Stimulated activated CD4-positive, alpha-beta T cell treated with anti-CD3 and anti-CD28 coated beads, Interleukin-4, amount 100 ng/mL, for 4 hours (primary cell): ENCODE measurements at regions not wholly inside any gene's neighbourhood (a gene's known extent, or its start where the extent isn't known, plus 50 kb on each side); places are given as distances from the start of the nearest gene placed in this dataset.
"Not testable (repeated sequence)": the region's sequence is repeated elsewhere in the genome, so short reads cannot be mapped to it uniquely, and the experiment has no call there.

Experiments used
- DNase-seq, 2 experiments: peaks; one replicate each; pipeline ENCODE4 v3.0.0-alpha.2; 2020

DNA sequence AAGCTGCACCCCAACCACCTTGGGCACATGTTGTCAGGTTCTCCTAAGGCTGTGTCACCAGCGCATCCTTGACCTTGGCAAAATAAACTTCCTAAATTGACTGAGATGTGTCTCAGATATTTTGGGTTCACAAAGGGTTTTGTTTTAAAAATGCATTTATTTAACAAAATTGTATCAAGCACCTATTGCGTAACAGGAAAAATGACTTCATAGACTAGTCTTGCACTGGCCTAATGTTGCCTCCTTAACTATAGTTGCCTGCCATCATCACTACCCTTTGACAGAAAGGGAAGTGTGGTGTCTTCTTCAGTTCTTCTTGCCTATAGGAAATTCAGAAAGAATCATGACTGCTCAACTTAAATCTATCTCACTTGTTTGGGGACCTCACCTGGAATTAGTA lies 374.2 kb downstream of the SH2D1A start:
- no peak for DNase-seq

DNA sequence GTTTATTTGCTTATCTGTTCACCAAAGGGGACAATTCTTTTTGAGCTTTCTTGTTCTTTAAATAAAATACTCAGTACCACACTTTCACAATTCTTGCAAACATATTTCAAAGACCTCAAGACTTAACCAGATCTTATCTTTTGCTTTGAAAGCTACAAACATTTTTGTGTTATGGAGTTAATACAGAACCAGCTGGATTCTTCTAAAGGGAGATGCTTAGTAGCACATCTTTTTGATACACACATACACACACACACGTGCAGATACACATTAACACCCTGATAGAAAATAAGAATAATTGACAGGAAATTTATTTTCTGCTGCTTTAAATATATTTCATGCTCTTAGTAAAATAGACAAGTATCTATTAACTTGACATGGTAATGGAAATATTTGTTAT lies 379.1 kb downstream of the SH2D1A start:
- DNase-seq, result no peak

DNA sequence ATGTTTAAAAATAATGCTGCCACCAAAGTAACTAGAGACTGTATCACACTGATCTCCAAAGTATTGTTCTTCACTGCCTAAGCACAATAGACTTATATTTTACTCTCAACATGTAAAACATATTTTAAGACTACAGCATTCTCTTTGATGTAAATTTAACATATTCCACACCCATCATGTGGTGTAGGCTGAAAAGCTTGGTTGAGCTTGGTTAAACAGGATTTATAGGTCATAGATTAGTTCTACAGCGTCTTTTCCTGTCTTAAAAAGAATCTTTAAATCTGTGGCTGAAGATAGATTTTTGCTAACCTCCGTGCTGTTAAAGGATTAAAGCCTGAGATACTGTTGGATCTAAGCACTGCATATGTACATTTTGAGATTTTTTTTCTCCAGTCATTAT lies 379.9 kb downstream of the SH2D1A start:
- no peak for DNase-seq

DNA sequence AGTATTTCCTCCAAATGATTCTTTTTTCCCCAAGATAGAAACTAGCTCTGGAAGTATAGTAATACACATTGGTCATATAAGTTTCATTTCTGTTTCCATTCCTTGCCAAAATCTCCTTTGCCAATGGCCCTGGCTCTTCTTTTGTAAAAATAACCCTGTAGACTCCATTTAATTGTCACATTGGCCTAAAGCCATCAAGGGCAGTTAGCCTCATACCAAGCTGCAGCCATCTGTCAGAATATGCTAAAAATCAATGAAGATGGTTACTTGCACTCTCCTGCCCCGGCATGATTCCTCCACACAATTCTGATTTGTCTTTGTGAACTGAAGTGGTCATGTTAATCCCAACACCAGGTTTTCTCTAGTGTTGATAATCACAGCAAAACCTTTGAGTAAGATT lies 380.5 kb downstream of the SH2D1A start:
- DNase-seq, result no peak

DNA sequence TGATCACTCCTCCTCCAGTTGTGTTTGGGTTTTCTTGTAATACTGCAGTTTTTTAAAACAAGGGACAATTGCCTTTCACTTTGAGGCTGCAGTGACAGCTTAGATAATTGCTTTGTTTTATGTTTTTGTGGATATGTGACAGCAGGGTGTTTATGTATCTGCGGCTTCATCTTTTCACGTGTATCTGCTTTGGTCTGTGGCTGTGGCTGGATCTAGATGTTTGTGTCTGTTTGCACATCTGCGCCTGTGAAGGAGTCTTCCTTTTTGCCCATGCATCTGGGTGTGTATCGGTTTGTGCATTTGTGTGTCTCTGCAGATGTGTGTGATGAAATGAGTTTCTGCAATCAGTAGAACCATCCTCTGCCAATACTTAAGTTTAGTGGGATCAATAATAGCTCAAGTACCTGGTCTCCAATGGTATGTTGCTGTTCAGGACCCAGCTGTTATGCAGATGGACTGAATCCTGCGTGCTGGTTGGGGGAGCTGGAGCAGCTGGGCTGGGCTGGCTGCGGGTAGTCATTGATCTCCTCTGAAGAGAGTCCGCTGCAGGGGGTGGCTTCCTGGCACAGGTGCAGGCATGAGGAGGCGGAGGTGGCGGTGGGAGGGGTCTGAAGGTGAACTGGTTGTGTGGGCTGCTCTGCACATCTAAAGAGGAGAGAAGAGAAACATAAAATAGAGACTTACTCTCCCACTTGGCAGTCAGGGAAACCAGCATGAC lies 390.3 kb downstream of the SH2D1A start:
- DNase-seq, result peak; percentile 23 to 61

DNA sequence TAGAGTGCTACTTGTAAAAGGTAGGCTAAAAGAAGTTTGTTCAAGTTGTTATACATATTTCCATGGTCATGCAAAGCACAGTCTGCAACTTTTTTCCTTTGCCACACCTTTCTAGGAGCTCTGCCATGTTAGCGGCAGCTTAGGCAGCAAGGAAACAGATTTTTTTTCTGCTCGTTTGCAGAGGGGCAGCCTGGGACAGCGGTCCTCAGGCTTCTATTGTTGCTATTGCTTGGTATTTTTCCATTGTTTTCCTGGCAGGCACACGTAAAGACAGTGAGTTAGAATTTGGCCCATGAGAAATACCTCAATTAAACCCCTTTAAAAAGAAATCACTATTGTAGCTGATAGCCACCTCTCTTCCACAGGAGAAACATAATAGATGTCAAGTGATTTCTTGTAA lies 391.4 kb downstream of the SH2D1A start:
- DNase-seq, result no peak

DNA sequence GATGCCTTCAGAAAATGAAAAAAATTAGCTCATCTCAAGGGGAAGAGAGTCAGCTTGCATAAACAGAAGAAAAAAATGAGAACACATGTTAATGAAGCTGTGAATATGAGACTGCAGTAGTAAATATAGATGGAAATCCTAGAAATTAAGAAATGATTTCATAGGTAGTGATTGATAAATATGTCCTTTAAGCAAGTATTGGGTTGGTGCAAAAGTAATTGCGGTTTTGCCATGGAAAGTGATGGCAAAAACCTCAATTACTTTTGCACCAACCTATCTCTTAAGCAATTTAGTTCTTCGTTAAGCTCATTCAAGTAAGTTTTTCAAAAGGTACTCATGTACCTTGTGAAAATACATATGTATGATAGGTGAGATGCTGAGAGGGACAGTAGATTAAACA lies 400.9 kb downstream of the SH2D1A start:
- no peak for DNase-seq

DNA sequence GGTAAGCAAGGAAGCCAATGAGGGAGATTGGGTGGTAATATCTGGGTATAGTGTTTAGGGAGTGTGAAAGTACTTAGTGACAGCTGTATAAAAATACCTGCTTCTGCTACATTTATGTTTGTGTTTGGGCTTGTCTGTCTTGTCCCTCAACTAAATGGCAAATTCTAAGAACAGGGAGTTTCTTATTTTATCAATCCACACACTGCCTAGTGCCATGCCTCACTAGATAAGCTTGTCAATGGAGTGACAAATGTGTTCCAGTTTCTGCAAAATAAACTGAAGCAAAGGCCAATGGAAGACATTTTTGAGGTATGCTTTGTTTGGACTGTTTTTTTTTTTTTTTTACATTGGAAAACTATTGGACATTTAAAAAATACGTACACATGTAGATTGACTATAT lies 418.0 kb downstream of the SH2D1A start:
- no peak for DNase-seq

DNA sequence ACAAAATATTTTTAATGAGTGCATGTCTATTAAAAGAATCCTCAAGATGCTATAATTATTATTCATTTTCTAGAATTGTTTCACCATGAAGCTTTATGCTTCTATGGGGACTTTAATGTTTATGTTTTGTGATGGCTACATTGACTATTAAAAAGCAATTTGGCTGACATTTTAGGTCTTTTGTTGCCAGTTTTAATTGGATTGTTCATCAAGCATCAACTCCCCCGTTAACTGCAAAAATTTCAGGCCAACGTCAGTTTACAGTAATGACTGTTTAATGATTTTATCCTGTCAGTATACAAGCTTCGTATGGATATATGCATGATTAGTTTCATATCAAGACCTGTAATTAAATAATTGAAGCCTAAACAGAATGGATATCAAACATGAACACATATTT lies 422.8 kb downstream of the SH2D1A start:
- DNase-seq, result no peak

DNA sequence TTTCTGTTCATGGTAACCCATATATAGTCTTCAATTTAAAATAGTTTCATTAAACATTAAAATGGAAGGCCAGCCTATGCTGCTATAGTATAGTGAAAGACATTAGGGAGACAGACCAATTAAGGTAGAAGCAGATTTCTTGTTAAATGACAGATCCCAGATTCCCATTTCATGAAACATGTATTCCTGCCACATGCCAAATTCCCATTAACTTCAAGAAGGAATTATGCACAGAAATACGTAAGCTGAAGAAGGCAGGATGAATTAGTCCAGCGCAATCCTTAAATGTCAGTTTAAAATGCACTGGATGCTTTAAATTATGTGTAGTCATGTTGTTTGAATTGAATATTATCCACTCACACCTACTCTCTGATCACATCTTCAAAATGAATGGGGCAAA lies 424.9 kb downstream of the SH2D1A start:
- DNase-seq, result no peak

DNA sequence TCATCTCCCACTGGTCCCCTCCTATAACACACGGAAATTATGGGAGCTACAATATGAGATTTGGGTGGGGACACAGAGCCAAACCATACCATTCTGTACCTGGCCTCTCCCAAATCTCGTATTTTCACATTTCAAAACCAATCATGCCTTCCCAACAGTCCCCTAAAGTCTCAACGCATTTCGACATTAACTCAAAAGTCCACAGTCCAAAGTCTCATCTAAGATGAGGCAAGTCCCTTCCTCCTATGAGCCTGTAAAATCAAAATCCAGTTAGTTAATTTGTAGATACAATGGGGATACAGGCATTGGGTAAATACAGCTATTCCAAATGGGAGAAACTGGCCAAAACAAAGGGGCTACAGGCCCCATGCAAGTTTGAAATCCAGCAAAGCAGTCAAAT lies 441.9 kb downstream of the SH2D1A start:
- not testable (repeated sequence) for DNase-seq

DNA sequence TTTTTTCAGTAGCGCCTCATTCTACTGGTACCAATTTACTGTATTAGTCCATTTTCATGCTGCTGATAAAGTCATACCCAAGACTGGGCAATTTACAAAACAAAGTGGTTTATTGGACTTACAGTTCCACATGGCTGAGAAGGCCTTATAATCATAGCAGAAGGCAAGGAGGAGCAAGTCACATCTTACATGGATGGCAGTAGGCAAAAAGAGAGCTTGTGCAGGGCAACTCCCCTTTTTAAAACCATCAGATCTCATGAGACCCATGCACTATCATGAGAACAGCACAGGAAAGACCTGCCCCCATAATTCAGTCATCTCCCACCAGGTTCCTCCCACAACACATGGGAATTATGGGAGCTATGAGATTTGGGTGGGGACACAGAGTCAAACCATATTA lies 443.5 kb downstream of the SH2D1A start:
- DNase-seq, result not testable (repeated sequence)

DNA sequence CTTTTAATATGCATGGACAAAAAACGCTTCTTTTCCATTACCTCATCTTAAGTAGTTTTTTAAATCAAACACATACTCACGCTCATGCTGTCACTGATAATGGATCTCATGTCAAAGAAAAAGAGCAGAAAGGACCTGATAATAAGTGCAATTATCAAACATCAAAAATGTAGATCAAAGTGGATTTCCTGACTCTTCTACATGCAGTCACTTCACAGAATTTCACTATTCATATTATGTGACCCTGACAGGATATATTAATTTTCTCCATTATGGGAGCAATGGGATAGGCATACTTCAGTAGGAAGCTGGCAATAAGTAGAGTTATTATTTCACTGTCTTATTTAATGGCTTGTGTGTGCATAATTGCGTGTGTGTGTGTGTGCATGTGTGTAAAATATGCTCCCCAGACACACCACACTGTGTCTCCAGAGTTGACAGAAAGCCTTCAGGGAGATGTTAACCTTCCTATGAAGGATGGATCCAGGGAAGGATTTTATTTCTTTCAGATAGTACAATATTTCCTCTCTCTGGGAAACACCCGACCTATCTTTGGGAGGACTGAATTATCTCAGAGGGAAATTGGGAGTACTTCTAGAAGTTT lies 445.2 kb downstream of the SH2D1A start:
- DNase-seq, result no peak

DNA sequence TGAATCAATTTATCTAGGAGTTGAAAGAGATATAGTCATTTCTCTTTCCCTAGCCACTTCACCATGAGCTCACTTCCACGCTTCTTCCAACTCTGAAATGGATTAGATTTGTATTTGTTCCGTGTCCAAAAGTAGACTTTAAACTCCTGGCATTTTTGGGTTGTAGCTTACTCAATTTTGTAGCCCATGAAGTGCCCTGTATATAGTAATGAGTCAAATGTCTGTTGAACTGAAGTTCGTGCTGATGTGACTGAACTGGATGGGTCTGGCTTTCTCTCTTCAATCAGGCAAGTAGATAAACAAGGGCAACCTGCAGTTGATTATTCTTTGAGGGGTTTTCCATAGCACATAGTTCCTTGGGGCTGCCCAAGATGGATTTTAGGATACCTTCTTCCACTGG lies 450.6 kb downstream of the SH2D1A start:
- no peak for DNase-seq

DNA sequence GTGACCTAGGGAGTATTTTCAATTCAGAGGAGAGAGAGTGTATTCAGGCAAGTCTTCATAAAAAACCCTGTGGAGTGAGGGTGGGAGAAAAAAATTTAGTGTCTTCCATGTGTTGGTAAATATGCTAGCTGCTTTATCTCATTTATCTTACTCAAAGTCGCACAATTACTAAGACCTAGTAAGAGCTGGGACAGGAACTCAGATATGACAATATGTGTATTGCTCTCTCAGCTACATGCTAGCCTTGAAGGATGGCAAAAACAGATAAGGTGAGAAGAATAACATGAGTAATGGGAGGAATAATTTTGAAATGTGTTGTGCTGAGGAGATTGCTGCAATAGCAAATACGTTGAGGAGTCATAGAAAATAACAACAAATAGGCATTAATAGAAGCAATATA lies 458.6 kb downstream of the SH2D1A start:
- DNase-seq, result no peak

DNA sequence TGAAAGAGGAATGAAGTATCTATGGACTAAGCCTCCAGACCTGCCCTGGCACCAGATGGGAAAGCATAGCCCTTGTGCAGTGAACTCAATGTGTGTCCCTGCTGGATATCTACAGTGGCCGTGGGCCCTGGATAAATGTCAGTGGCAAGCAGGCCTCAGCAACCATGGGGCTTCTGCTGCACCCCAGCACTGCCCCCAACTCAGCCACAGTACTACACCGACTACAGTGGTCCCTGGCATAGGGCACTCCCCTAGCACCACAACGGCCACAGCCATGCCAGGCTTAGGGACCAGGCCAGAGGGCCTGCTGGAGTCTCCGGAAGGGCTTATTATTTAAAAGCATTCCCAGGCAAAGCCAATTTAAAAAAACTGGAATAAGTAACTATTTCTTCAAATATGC lies 459.1 kb downstream of the SH2D1A start:
- no peak for DNase-seq

DNA sequence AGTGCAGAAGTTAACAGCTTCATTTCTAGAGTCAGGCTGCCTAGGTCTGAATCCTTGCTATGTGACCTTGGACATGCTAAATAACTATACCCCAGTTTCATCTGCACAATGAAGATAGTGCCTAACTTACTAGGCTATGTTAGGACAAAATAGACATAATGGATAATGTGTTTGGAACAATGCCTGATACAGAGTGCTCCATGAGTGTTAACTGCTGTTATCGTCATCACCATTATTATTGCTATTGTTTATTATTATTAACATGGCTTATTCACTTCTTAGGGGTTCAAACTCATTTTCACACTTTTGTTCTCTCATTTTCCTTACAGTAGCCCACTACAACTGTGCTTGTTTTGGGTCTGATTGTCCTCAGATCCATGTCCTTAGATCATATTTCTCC lies 467.7 kb downstream of the SH2D1A start:
- DNase-seq, result no peak

DNA sequence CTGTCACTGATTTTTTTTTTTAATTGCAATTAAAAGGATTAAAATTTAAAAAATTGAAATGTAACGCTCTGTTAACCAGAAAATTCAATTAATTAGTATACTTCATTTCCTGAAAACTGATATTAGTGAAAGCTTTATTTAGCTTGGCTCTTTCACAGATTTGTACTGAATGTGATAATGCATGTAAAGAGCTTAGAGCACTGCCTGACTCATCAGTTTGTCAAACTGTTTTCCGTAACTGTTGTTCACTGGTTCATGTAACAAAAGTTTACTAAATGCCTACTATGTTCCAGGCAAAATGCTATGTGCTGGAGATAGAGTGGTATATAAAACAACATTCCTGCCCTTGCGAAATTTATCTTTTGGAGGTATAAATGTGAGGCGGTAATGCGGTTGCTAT lies 471.7 kb downstream of the SH2D1A start:
- no peak for DNase-seq

DNA sequence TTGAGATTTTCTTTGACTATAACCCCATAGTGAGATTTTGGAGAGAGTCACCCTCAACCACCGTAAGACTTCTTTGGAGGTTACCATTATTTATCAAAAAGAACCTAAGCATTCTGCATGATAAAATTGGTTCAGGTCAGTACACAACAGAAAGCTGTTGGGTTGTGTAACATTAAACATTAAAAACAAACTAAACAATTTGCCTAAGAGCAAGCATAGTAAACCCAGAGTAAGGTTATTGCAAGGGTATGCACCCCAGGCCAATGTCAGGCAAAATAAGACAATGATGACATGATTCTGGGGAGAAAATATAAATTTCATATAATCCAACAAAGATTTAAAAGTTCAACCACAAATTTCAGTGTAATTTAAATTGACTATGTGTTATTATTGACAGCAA lies 472.4 kb downstream of the SH2D1A start:
- DNase-seq, result no peak

DNA sequence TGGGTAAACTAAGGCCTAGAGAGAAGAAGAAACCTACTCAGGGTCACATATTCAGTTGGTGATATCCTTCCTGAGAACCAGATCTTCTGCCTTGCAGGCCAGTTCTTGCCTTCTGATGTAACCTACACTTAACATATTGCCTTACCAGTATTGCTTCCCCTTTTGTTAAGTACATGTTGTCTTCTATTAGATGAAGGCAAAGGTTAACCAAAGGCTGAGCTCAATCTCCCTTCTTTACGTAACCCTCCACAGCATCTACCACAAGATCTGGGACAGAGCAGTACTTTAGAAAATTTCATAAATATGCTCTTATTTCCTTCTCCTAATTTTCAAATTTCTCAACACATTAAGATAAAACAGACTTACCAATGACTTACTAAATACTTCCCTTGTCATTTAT lies 474.4 kb downstream of the SH2D1A start:
- DNase-seq, result no peak

DNA sequence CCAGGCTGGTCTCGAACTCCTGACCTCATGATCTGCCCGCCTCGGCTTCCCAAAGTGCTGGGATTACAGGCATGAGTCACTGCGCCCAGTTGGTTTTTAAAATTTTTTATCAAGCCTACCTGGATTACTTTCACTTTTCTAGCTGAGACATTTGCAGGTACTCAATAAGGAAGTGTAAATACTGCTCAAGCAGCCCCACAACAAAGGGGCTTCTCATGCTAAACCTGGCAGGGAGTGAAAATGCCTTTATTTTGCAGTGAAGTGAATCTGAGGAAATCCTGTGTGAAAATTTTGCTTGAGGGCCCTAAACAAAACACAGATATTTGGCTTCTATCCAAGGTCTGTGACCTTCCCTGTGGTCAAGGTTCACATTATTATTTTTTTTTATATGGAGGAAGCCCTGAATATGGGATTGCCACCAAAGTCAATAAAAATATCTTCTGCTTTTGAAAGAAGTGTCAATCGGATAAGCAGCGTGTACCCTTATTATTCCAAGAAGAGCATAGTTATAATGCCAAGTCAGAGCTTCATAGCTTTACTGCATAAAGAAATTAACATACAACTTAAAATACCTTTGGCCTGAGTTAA lies 481.0 kb downstream of the SH2D1A start:
- no peak for DNase-seq

DNA sequence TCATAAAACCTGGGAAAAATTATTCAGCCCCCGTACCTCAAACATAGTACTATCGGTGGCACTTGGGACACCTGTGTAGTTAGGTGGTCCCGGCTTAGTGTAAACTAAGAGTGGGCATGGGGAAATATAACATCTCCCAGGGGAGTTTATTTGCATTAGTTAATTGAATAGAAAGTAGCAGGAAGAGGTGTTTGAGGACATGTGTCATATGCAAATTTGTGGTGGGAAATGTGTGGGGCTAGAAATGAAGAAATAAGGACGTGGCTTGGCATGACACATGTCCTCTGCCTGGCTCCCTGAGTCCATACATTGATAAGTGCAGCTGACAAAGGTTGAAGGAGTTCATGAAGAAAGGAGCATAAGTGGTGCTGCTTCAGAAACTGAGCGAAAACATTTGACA lies 483.6 kb downstream of the SH2D1A start:
- DNase-seq, result no peak

DNA sequence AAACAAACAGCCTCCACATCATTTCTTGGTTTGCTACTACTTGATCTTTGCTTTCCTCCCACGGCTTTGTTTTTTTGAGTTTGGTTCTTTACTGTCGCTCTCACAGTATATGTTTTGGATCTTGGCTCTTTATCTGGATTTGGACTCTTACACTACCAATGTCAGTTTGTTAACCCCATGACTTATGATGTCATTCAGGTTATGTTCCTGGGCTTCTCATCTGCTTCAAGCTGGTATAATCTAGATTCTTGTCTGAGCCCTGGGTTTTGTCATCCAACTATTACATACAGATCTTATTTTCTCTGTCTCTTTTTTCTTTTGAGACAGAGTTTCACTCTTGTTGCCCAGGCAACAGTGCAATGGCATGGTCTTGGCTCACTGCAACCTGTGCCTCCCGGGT lies 482.9 kb upstream of the TEX13C start:
- no peak for DNase-seq

DNA sequence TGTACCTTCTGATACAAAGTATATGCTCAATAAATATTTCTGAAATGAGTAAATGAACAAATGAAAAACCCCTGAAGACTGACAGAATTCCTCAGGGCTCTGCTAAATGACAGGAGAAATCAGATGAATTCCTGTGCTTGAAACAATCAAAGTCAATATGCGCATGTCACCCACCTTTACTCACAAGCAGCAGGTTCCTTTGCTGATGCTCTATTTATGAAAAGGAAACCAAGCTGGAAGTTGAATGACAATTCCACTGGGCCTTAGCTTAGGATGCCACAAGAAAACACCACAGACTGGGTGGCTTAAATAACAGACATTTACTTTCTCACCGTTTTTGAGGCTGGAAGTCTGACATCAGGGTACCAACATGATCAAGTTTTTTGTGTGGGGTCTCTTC lies 477.5 kb upstream of the TEX13C start:
- DNase-seq, result no peak

DNA sequence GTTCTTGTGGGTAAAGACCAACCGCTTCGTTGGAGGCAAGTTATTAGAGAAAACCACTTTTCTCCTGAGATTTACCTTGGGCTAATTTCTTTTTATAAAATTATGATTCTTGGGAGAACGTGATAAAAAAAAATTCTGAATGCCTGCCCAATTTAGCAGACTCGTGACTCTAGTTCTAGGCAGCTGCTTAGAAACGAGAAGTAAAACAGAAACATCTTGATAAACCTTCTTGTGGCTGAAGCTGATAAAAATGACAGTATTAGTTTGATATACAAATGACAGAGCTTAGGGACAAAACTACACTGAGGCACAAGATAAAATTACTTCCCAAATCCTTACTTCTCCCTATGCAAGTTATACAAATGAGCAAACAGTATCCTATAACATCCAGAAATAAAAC lies 458.9 kb upstream of the TEX13C start:
- DNase-seq, result no peak
